ENCODE measurements at regions not wholly inside any gene's neighbourhood (a gene's known extent, or its start where the extent isn't known, plus 50 kb on each side); places are given as distances from the start of the nearest gene placed in this dataset.

GRCh38 chr2:217553679-217554078, 449.1 kb downstream of the TNS1 start:
- no peak for TF ChIP-seq POLR2A (IDR thresholded peaks at IDR 0.05; ENCODE audit: low read depth, low read length)
- TF ChIP-seq TAF1 (IDR thresholded peaks at IDR 0.05; ENCODE audit: low read depth, low read length), result no peak
- TF ChIP-seq POLR2AphosphoS5 (IDR thresholded peaks at IDR 0.05; ENCODE audit: low read depth, low read length), result no peak
- TF ChIP-seq SPI1 (IDR thresholded peaks at IDR 0.05; ENCODE audit: low read depth, low read length), result no peak
- no peak for TF ChIP-seq PAX5 (IDR thresholded peaks at IDR 0.05; ENCODE audit: insufficient read depth, low read length, severe bottlenecking)
- TF ChIP-seq POU2F2 (IDR thresholded peaks at IDR 0.05; ENCODE audit: low read depth, low read length), result no peak
